EH (cell line): ENCODE measurements at regions not wholly inside any gene's neighbourhood (a gene's known extent, or its start where the extent isn't known, plus 50 kb on each side); places are given as distances from the start of the nearest gene placed in this dataset.

Experiments
- DNase-seq: peaks from one replicate; pipeline ENCODE4 v3.0.0-alpha.2; 2015; ENCODE audit warnings: low read depth

DNA sequence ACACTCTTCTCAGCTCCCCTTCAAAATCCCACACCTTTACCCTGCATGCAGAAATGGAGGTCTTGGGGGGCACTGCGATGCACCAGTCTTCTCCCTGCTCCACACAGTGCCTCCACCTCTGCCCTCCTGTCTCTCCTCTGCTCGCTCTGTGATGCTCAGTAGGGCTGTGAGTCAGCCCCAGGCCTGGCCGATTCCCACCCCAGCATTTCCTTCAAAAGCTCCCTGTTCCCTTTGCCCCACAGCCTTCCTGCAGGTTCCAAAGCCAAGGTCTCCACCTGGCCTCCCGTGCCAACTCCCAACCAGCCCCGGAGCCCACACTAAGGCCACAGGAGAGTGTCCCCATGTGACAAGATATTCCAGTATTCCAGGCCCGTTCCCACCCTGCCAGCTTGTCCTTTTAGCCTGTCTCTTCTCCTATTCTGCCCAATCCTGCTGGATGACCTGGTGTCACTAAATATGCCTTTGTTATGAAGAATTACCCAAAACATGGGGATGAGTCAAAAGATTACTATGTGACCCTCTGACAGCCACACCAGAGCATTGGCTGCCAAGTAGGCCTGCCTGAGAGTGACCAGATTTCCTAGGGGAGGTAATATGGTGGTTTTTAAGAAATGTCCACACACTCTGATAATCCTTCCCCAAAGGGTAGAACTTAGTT is 118.9 kb upstream of the NXT1 start:
- peak; percentile 67 for DNase-seq

- no peak for DNase-seq
Measured at GRCh38 chr20:23230766-23231385, 119.7 kb upstream of the NXT1 start.

DNA sequence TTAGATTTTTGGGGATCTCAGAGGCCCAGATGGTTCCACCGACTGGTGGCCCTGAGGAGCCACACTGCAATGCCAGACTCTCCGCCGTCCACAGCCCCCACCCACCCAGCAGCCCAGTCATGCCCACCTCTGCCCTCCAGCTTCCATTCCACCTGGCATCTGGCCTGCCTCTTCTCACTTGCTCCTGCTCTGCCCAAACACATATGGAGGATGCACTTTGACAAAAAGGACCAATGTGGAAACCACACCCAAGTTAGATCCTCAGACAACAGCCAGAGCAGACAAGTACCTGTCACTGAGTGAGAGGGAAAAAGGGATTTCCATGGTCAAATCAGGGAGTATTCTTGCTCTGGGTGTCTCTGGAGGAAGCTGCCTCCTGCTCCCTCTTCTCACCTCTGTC is 120.6 kb upstream of the NXT1 start:
- DNase-seq, result no peak

- DNase-seq, result peak; percentile 67
Measured at GRCh38 chr20:23228912-23229311, 121.7 kb upstream of the NXT1 start.

GRCh38 chr20:23227976-23228375 is 122.6 kb upstream of the NXT1 start:
- DNase-seq, result no peak

DNA sequence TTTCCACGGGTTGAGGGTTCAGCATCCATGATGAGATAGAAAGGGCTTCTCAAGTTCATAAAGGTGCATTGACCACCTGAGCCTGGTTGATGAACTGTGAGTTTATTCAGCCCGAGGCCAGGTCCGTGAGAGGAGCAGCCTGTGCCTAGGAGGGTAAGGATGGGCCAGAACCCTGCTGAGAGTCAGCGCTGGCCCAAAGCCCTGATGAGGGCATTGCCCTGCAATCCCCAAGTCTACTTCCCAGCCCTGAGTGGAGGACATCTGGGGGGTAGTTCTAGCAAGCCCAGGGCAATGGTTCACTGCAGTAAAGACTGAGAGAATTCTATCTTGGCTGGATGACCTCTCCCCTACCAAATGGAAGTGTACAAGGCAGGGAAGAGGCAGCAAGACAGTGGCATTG is 123.3 kb upstream of the NXT1 start:
- no peak for DNase-seq

DNA sequence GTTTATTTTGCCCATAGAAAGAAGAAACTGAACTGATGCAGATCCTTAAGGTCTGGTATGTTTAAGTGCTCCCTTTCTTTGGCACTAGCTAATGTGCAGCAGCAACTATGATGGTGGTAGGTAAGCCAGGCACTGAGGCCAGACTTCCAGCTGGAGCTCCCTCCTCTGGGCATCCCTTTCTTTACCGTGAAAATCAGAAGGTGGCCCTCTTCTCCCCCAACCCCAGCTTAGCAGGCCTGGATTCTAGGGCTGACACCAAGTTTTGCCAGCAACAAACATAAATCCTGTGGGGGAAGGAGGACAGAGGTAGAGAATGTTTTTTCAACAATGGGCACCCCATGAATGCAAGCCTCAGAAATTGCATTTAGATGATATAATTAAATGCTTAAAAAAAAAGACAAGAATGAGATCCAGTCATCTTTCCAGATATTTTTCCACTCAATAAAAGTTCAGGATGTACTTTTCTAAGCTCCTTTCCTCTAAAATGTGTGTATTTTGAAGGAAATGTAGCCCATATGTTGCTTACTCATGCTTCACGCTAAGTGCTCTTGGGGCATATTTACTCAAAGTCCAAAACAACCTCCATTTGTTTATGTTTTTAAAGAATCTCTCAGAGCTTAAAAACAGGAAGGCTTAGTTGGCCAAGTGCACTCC is 123.9 kb upstream of the NXT1 start:
- DNase-seq, result no peak

DNA sequence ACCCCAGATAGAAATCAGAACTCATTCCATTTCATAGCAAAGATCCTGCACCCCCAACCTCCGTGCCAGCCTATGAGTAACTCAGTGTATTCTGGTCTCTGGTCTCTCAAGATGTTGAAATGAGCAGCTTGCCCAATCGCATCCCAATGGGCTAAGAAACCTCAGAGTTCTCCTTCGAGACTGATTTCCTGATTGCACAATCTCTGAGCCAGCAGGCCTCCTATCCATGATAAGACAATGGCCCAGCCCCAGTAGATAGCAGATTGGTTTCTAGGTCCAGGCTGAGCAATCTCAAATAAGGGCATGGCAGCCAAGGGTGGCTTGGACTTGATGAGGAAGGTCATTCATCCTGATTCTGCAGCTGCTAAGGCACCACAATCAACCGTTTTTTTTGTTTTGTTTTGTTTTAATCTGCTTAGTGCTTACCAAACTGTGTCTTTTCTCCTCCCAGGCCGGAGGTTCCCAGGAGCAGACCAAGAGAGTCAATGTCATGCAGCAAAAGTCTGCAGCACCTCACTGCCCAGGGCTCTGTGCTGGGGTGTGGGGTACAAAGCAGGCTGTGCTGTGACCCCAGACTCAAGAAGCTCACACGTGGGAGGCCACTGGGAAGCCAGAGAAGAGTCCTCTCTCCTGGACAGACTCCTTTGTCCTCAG is 125.1 kb upstream of the NXT1 start:
- DNase-seq, result peak; percentile 60

GRCh38 chr20:23224806-23225205 is 125.8 kb upstream of the NXT1 start:
- DNase-seq, result no peak

GRCh38 chr20:23223908-23224580 is 126.5 kb upstream of the NXT1 start:
- no peak for DNase-seq

GRCh38 chr20:23222531-23223200 is 127.9 kb upstream of the NXT1 start:
- no peak for DNase-seq

GRCh38 chr20:23217023-23217422 is 130.9 kb upstream of the CD93 start:
- DNase-seq, result no peak

- DNase-seq, result no peak
Measured at GRCh38 chr20:23215344-23215995, 129.3 kb upstream of the CD93 start.

GRCh38 chr20:23214903-23215302 is 128.8 kb upstream of the CD93 start:
- peak; percentile 45 for DNase-seq

- DNase-seq, result no peak
Measured at GRCh38 chr20:23212464-23212995, 126.4 kb upstream of the CD93 start.

DNA sequence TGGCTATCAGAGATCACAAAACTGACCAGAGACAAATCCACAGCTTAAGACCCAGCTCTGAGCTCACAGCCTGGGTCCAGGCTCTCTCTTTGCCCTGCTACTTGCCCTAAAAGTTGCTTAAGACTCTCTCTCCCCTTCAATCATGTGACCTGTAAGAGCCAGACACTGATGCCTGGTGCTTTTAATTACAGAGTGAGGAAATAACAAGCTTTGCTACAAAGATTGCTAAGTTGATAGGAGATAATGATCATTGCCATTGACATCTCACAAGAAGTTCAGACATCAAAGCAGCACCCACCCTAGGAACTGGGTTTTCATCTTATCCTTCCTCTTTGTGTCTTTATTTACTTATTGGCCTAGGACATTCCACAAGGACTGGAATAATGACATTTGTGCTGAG is 125.9 kb upstream of the CD93 start:
- DNase-seq, result no peak

DNA sequence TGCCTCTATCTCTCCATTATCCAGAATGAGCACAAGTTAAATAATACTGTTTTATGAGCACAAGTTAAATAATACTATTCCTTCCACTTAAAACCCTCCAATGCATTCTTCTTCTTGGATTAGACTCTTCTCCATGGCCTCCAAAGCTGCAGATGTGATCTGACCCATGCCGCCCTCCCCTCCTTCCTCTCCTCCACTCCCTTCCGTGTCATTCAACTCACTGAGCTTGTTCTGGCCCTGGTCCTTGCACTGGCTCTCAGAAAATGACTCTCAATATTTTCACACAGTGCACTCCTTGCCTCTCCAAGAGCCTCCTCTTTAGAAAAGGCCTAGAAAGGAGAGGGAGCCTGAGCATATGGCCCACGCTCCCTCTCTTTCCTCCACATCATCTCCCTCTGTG is 125.0 kb upstream of the CD93 start:
- no peak for DNase-seq

DNA sequence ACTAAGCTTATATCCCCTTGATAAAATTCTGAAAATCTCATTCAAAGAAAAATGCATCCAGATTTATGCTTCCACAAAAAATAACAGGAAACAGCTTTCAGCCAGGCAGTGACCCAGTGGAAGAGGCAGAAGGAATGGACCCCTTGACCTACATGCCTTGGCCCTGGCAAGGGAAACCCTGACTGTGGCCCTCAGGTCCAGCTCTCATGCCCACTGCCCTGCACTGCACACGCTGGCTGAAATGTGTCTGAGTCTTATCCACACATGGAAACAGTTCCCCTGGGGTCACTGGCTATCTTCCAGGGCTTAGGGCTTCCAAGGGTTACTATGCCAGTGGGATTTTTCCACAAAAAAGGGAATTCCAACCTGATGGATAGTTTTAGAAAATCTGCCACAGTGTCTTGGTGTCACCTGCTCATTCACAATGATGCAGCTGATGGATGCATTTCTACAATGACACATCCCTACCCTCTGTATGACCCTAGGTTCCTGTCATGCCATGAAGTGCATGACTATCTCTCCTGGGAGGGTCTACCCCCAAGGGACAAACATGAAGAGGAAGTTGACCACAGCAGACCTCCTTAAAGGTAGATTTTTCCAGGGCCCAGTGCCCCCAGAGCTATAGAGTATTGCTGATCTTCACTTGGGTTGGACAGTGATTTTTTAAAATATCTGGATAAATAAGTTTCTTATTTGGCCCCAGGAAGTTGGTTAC is 121.9 kb upstream of the CD93 start:
- DNase-seq, result no peak

GRCh38 chr20:23206995-23207394 is 120.9 kb upstream of the CD93 start:
- DNase-seq, result no peak

DNA sequence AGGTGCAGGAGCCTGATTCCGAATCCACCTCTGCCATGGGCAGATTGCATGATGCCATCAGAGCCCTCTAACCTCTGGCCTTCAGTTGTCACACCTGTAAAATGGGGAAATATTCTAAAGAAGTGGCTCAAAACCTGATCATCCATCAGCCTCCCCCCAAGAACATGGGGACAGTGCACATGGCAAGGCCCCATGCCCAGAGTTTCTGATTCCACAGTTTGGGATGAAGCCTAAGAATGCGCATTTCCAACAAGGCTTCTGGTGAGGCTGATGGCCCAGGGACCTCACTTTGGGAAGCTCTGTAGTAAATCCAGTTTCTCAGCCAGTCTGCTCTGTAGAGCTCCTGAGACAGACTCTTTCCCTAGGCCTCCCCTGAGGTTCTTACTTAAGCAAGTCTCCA is 119.9 kb upstream of the CD93 start:
- DNase-seq, result no peak
